H9 (cell line): ENCODE measurements at regions not wholly inside any gene's neighbourhood (a gene's known extent, or its start where the extent isn't known, plus 50 kb on each side); places are given as distances from the start of the nearest gene placed in this dataset.

Experiments
- DNase-seq: peaks from one replicate; pipeline ENCODE4 v3.0.0-alpha.2; 2017
- H2AFZ ChIP-seq: one replicate; pipeline ENCODE4 v1.6.1; 2013; ENCODE audit warnings: mild to moderate bottlenecking, low read length, control low read depth, moderate library complexity
- H2AK5ac ChIP-seq: 2 replicates; pipeline ENCODE4 v1.6.1; 2013; ENCODE audit warnings: low read length, control low read depth, mixed read lengths; ENCODE audit not compliant: insufficient read length
- H2BK120ac ChIP-seq: one replicate; pipeline ENCODE4 v1.6.1; 2013; ENCODE audit warnings: low read depth, mild to moderate bottlenecking, low read length, control low read depth, inconsistent platforms; ENCODE audit not compliant: poor library complexity, severe bottlenecking
- H2BK12ac ChIP-seq: 2 replicates; pipeline ENCODE4 v1.6.1; 2013; ENCODE audit warnings: low read length, control low read depth, mixed read lengths, low read depth; ENCODE audit not compliant: insufficient read length
- H2BK15ac ChIP-seq: 2 replicates; pipeline ENCODE4 v1.6.1; 2013; ENCODE audit warnings: low read depth, low read length, control low read depth
- H2BK20ac ChIP-seq: one replicate; pipeline ENCODE4 v1.6.1; 2013; ENCODE audit warnings: low read depth, mild to moderate bottlenecking, low read length, control low read depth, inconsistent platforms; ENCODE audit not compliant: poor library complexity, severe bottlenecking
- H2BK5ac ChIP-seq: 2 replicates; pipeline ENCODE4 v1.6.1; 2013; ENCODE audit warnings: low read length, control low read depth, mixed read lengths; ENCODE audit not compliant: insufficient read length
- H3K14ac ChIP-seq: 2 replicates; pipeline ENCODE4 v1.6.1; 2013; ENCODE audit warnings: low read length, control low read depth; ENCODE audit not compliant: insufficient read depth
- H3K18ac ChIP-seq: 2 replicates; pipeline ENCODE4 v1.6.1; 2013; ENCODE audit warnings: low read depth, mild to moderate bottlenecking, mixed read lengths, low read length, control low read depth; ENCODE audit not compliant: insufficient read length
- H3K23ac ChIP-seq: 2 replicates; pipeline ENCODE4 v1.6.1; 2013; ENCODE audit warnings: low read length, control low read depth, mixed read lengths, low read depth; ENCODE audit not compliant: insufficient read length
- H3K23me2 ChIP-seq: 2 replicates; pipeline ENCODE4 v1.6.1; 2013; ENCODE audit warnings: low read depth, mild to moderate bottlenecking, mixed read lengths, low read length, control low read depth; ENCODE audit not compliant: insufficient read length, poor library complexity, severe bottlenecking
- H3K27ac ChIP-seq: 2 replicates; pipeline ENCODE4 v1.5.1; 2013; ENCODE audit warnings: low read length, control low read depth, mixed read lengths, low read depth; ENCODE audit not compliant: insufficient read length
- H3K27me3 ChIP-seq: 2 replicates; pipeline ENCODE4 v1.6.1; 2013; ENCODE audit warnings: low read length, control low read depth, inconsistent platforms; ENCODE audit not compliant: insufficient read depth
- H3K4ac ChIP-seq: 2 replicates; pipeline ENCODE4 v1.6.1; 2013; ENCODE audit warnings: low read depth, mild to moderate bottlenecking, control low read depth, inconsistent platforms, low read length, moderate library complexity
- H3K4me1 ChIP-seq: 2 replicates; pipeline ENCODE4 v1.6.1; 2013; ENCODE audit warnings: low read length, control low read depth, inconsistent platforms; ENCODE audit not compliant: insufficient read depth
- H3K4me2 ChIP-seq: 2 replicates; pipeline ENCODE4 v1.6.1; 2013; ENCODE audit warnings: low read length, control low read depth, mixed read lengths; ENCODE audit not compliant: insufficient read length, insufficient read depth
- H3K56ac ChIP-seq: 2 replicates; pipeline ENCODE4 v1.6.1; 2013; ENCODE audit warnings: low read depth, mild to moderate bottlenecking, mixed read lengths, low read length, control low read depth; ENCODE audit not compliant: insufficient read length
- H3K79me1 ChIP-seq: 2 replicates; pipeline ENCODE4 v1.6.1; 2013; ENCODE audit warnings: low read depth, mild to moderate bottlenecking, moderate library complexity, low read length, control low read depth, inconsistent platforms; ENCODE audit not compliant: insufficient read depth, poor library complexity, severe bottlenecking
- H3K79me2 ChIP-seq: 2 replicates; pipeline ENCODE4 v1.6.1; 2013; ENCODE audit warnings: low read length, control low read depth, inconsistent platforms; ENCODE audit not compliant: insufficient read depth
- H3K9ac ChIP-seq: 2 replicates; pipeline ENCODE4 v1.6.1; 2013; ENCODE audit warnings: low read length, control low read depth, mixed read lengths; ENCODE audit not compliant: insufficient read length; ENCODE audit errors: extremely low read depth
- H3K9me3 ChIP-seq: one replicate; pipeline ENCODE4 v1.6.1; 2013; ENCODE audit warnings: low read depth, low read length, inconsistent platforms; ENCODE audit not compliant: control insufficient read depth
- H3T11ph ChIP-seq: one replicate; pipeline ENCODE4 v1.6.1; 2013; ENCODE audit warnings: mild to moderate bottlenecking, low read length, control low read depth, inconsistent platforms
- H4K20me1 ChIP-seq: one replicate; pipeline ENCODE4 v1.6.1; 2013; ENCODE audit not compliant: control insufficient read depth, insufficient read length, insufficient read depth
- H4K5ac ChIP-seq: 2 replicates; pipeline ENCODE4 v1.6.1; 2013; ENCODE audit warnings: low read depth, mild to moderate bottlenecking, mixed read lengths, low read length, control low read depth; ENCODE audit not compliant: insufficient read length
- H4K8ac ChIP-seq: replicated peaks from 2 replicates; pipeline ENCODE4 v1.6.1; 2013; ENCODE audit warnings: low read length, control low read depth, mixed read lengths, low read depth; ENCODE audit not compliant: insufficient read length
- H4K91ac ChIP-seq: 2 replicates; pipeline ENCODE4 v1.6.1; 2013; ENCODE audit warnings: low read depth, mild to moderate bottlenecking, moderate library complexity, mixed read lengths, low read length, control low read depth; ENCODE audit not compliant: insufficient read length
- H3K27ac Mint-ChIP-seq, 3 experiments: 2 replicates in 2 of 3; 3 replicates in 1 of 3; pipeline ENCODE4 v1.8.0; 2020 to 2021; ENCODE audit warnings: mixed read lengths in 3 of 3, mild to moderate bottlenecking in 1 of 3, moderate library complexity in 1 of 3
- H3K27me3 Mint-ChIP-seq: 2 replicates; pipeline ENCODE4 v1.8.0; 2021; ENCODE audit warnings: low read depth, mild to moderate bottlenecking, moderate library complexity, mixed read lengths
- H3K36me3 Mint-ChIP-seq, 3 experiments: 2 replicates in 2 of 3; 3 replicates in 1 of 3; pipeline ENCODE4 v1.8.0; 2020 to 2021; ENCODE audit warnings: low read depth in 3 of 3, mixed read lengths in 3 of 3; ENCODE audit not compliant: insufficient read depth in 1 of 3
- H3K4me1 Mint-ChIP-seq, 2 experiments: 2 replicates each; pipeline ENCODE4 v1.8.0; 2020; ENCODE audit warnings: mixed read lengths in 2 of 2
- H3K4me3 Mint-ChIP-seq, 2 experiments: 2 replicates in 1 of 2; 3 replicates in 1 of 2; pipeline ENCODE4 v1.8.0; 2020 to 2021; ENCODE audit warnings: mild to moderate bottlenecking in 2 of 2, mixed read lengths in 2 of 2, moderate library complexity in 1 of 2
- H3K9me3 Mint-ChIP-seq, 2 experiments: 2 replicates in 1 of 2; 3 replicates in 1 of 2; pipeline ENCODE4 v1.8.0; 2020; ENCODE audit warnings: mild to moderate bottlenecking in 2 of 2, mixed read lengths in 2 of 2, moderate library complexity in 1 of 2
- WGBS: extraction: QIAGEN DNeasy Blood & Tissue Kit; methylation state at CpG from one replicate; pipeline ENCODE4 v1.1.7; 2013; ENCODE audit warnings: missing lambda C conversion rate, low lambda C conversion rate, mixed read lengths; ENCODE audit not compliant: insufficient read length; ENCODE audit errors: extremely low coverage; 5-methylcytosine and 5-hydroxymethylcytosine counted together
- TF ChIP-seq, protein P1 (sequence below): fragments of 200-600 bp; sonication (generic); conservative IDR thresholded peaks from 3 replicates; pipeline ENCODE4 v1.8.0; 2021; ENCODE audit warnings: antibody characterized with exemption, mild to moderate bottlenecking

DNA sequence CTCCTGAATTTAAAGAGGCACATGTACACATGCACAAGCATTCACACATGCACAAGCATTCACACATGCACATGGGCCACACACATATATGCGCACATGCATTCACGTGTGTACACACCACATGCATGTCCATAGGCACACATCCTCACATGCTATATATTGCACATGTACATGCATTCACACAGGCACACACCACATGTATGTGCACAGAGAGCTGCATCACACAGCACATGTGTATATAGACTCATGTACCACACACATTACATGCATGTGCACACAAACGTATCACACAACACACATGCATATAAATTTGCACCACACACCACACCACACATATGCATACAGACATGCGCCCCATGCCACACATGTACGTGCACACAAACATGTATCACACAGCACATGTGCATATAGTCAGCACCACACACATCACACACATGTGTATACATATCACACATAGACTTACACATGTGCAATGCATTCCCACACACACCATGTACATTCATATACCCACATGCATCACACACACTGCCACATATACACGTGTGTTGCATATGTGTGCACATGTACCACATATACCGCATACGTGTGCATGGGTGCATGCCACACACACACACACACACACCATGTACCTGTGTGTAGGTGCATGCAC is 54.6 kb upstream of the COL18A1 start:
- H3K14ac ChIP-seq, result no peak overlapping the region
- no peak overlapping the region for H2BK120ac ChIP-seq
- H3K4me1 Mint-ChIP-seq, result peaks cover 0 to 9% of the 10 kb centered on the region in 2 experiments; a peak in 2 of 4 replicates
- no peak overlapping the region for H3K18ac ChIP-seq
- no peaks in the 10 kb centered on the region for H3K36me3 Mint-ChIP-seq
- no peaks in the 10 kb centered on the region for H3K9me3 ChIP-seq
- H2AK5ac ChIP-seq, result no peak overlapping the region
- no peak overlapping the region for H4K91ac ChIP-seq
- H3K4ac ChIP-seq, result no peak overlapping the region
- no peak for DNase-seq
- peaks cover 0 to 4% of the 10 kb centered on the region in 2 experiments; a peak in 2 of 5 replicates for H3K9me3 Mint-ChIP-seq
- H2AFZ ChIP-seq, result no peak overlapping the region
- H4K20me1 ChIP-seq, result peaks cover 3% of the 10 kb centered on the region
- H2BK20ac ChIP-seq, result no peak overlapping the region
- H3K27ac ChIP-seq, result no peak overlapping the region
- H3K4me1 ChIP-seq, result no peaks in the 10 kb centered on the region; the same call in 1 of the 2 replicates
- H3K23me2 ChIP-seq, result no peaks in the 10 kb centered on the region
- H3K79me1 ChIP-seq, result no peaks in the 10 kb centered on the region
- H4K8ac ChIP-seq, result peak overlapping the region; percentile 10
- H2BK15ac ChIP-seq, result no peak overlapping the region
- H3K9ac ChIP-seq, result no peak overlapping the region
- H3K27ac Mint-ChIP-seq, result peak overlapping the region in 2 of 3 experiments; percentile 6 to 28; a peak in 2 of 7 replicates
- H3K56ac ChIP-seq, result no peak overlapping the region
- WGBS, result no CpG with 5 or more reads among the region's 8 CpGs
- no peak overlapping the region for H3K4me2 ChIP-seq
- peaks cover 3% of the 10 kb centered on the region for H3K27me3 Mint-ChIP-seq
- H3K23ac ChIP-seq, result no peak overlapping the region
- H2BK12ac ChIP-seq, result no peak overlapping the region
- H3T11ph ChIP-seq, result no peak overlapping the region
- TF ChIP-seq, protein P1, sequence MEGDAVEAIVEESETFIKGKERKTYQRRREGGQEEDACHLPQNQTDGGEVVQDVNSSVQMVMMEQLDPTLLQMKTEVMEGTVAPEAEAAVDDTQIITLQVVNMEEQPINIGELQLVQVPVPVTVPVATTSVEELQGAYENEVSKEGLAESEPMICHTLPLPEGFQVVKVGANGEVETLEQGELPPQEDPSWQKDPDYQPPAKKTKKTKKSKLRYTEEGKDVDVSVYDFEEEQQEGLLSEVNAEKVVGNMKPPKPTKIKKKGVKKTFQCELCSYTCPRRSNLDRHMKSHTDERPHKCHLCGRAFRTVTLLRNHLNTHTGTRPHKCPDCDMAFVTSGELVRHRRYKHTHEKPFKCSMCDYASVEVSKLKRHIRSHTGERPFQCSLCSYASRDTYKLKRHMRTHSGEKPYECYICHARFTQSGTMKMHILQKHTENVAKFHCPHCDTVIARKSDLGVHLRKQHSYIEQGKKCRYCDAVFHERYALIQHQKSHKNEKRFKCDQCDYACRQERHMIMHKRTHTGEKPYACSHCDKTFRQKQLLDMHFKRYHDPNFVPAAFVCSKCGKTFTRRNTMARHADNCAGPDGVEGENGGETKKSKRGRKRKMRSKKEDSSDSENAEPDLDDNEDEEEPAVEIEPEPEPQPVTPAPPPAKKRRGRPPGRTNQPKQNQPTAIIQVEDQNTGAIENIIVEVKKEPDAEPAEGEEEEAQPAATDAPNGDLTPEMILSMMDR, result no peak
- H3K79me2 ChIP-seq, result no peaks in the 10 kb centered on the region
- H2BK5ac ChIP-seq, result no peak overlapping the region
- no peak overlapping the region for H4K5ac ChIP-seq
- H3K27me3 ChIP-seq, result no peaks in the 10 kb centered on the region
- H3K4me3 Mint-ChIP-seq, result no peak overlapping the region
